GM12865 (cell line): ENCODE measurements at regions not wholly inside any gene's neighbourhood (a gene's known extent, or its start where the extent isn't known, plus 50 kb on each side); places are given as distances from the start of the nearest gene placed in this dataset.

Experiments used
- DNase-seq: peaks from one replicate; pipeline ENCODE4 v3.0.0; 2010; ENCODE audit warnings: low read depth
- H3K4me3 ChIP-seq: 2 replicates; pipeline ENCODE4 v1.5.1; 2011; ENCODE audit warnings: mild to moderate bottlenecking, low read depth, low read length, control low read depth
- CTCF ChIP-seq: IDR thresholded peaks from 2 replicates; pipeline ENCODE4 v1.5.1; 2011; ENCODE audit warnings: low read length, control low read depth, low read depth, inconsistent platforms; ENCODE audit not compliant: insufficient read depth; ENCODE audit errors: missing control alignments

DNA sequence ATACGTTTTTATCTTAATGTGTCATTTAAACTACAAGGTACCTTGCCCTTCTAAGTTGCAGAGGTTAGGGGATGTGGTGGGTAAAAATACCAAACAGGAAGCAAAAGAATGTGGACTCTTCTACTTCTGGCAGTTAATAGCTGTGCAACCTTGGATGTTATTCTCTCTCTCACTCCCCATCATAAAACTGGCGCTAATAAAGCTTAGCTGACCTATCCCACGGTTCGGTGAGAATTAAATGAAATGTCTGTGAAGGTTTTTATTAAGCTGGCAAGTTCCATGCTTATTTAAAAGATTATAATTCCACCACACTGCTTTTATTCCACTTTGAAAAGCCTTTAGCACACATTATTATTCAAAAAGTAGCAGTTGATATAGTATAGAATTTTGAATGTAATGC, 127.8 kb upstream of the SLC22A23 start:
- TF ChIP-seq CTCF = no peak
- DNase-seq = no peak
- no peak overlapping the region for H3K4me3 ChIP-seq

DNA sequence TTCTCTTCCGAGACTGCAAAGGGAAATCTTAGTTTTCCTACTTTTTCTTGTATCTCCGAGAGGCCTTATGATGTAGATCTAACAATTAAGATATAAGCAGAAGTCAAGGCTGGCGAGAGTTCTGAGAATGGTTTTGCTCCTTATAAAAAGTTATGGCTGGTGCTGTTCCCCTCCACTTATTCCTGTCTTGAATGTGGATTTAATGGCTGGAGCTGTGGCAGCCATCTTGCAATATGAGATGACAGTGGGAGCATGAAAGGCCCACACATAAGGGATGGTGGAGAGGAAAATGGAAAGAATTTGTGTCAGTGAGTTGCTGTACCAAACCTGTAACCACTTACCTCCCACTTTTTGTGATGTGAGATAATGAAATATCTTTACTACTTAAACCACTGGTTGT, 124.6 kb upstream of the SLC22A23 start:
- no peak for TF ChIP-seq CTCF
- H3K4me3 ChIP-seq = no peak overlapping the region
- no peak for DNase-seq

GRCh38 chr6:3579652-3580175, 122.9 kb upstream of the SLC22A23 start:
- TF ChIP-seq CTCF = no peak
- no peak overlapping the region for H3K4me3 ChIP-seq
- no peak for DNase-seq

- H3K4me3 ChIP-seq = no peak overlapping the region
- no peak for TF ChIP-seq CTCF
Observed at GRCh38 chr6:3578981-3579380, 122.1 kb upstream of the SLC22A23 start.

GRCh38 chr6:3577517-3577916, 120.7 kb upstream of the SLC22A23 start:
- TF ChIP-seq CTCF = no peak
- DNase-seq = no peak
- H3K4me3 ChIP-seq = no peak overlapping the region

More at GRCh38 chr6:3578981-3579380, 122.1 kb upstream of the SLC22A23 start:
- DNase-seq = no peak

GRCh38 chr6:3575701-3576100, 118.9 kb upstream of the SLC22A23 start:
- H3K4me3 ChIP-seq = no peak overlapping the region
- no peak for DNase-seq
- TF ChIP-seq CTCF = no peak

DNA sequence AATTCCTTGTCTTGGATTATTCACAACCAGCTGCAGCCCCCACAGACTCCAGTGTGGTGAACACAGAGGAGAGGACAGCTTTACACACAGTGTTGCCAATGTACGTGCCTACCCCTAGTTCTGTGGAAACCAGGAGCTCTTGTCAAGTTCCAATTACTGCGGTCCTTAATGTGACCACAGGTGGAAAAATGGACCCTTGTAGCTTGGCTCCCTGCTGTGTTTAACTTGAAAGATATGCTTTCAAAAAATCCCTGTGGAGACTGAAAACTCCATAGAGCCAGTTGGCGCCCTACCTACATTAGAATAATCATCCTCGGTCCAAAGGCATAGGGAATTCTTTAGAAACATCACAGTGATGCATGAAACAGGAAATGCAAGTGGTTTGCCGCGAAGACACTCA, 118.3 kb upstream of the SLC22A23 start:
- DNase-seq = no peak
- no peak overlapping the region for H3K4me3 ChIP-seq
- no peak for TF ChIP-seq CTCF
